IMR-90 (cell line): ENCODE measurements at regions not wholly inside any gene's neighbourhood (a gene's known extent, or its start where the extent isn't known, plus 50 kb on each side); places are given as distances from the start of the nearest gene placed in this dataset.

Experiments used
- ATAC-seq: fragments of 200-7000 bp; cut with Tn5 transposase; 2 replicates; pipeline ENCODE4 v1.9.1; 2020; ENCODE audit warnings: low read depth, mild to moderate bottlenecking, moderate library complexity
- BruUV-seq: library from RNA; stranded (reverse); fragments of 400-500 nt; replicated peaks from 2 replicates; lab custom pipeline; 2021; lab: Mats Ljungman, UMichigan
- CTCF ChIA-PET: fragments of 300-600 bp; formaldehyde crosslinking; extraction: SDS; loops from one replicate; lab custom pipeline; 2021; ENCODE audit warnings: antibody characterized with exemption; lab: Yijun Ruan, JAX
- POLR2A ChIA-PET: fragments of 300-600 bp; sonication (Branson Sonifier 250); formaldehyde crosslinking; loops from one replicate; lab custom pipeline; 2022; ENCODE audit warnings: antibody characterized with exemption; ENCODE audit not compliant: unreplicated experiment; lab: Charles Lee
- DNase-seq: peaks from one replicate; pipeline ENCODE4 v3.0.0; 2013
- H2AFZ ChIP-seq: replicated peaks from 2 replicates; pipeline ENCODE3; 2013; ENCODE audit warnings: low read length, mild to moderate bottlenecking; ENCODE audit not compliant: poor library complexity
- H2AK5ac ChIP-seq: 2 replicates; pipeline ENCODE4 v1.6.1; 2013; ENCODE audit warnings: low read depth, low read length, inconsistent platforms
- H2AK9ac ChIP-seq: replicated peaks from 2 replicates; pipeline ENCODE3; 2013; ENCODE audit warnings: mild to moderate bottlenecking, low read depth, low read length, moderate library complexity; ENCODE audit not compliant: poor library complexity
- H2BK120ac ChIP-seq: 2 replicates; pipeline ENCODE4 v1.6.1; 2013; ENCODE audit warnings: low read depth, low read length, inconsistent platforms
- H2BK15ac ChIP-seq: 3 replicates; pipeline ENCODE4 v1.6.1; 2013; ENCODE audit warnings: low read depth, low read length, inconsistent platforms
- H2BK20ac ChIP-seq: 2 replicates; pipeline ENCODE4 v1.6.1; 2013; ENCODE audit warnings: low read depth, mild to moderate bottlenecking, inconsistent platforms, low read length, moderate library complexity
- H2BK5ac ChIP-seq: 2 replicates; pipeline ENCODE4 v1.6.1; 2013; ENCODE audit warnings: mild to moderate bottlenecking, low read depth, low read length, inconsistent platforms; ENCODE audit not compliant: poor library complexity, severe bottlenecking
- H3K14ac ChIP-seq: replicated peaks from 2 replicates; pipeline ENCODE4 v1.6.1; 2013; ENCODE audit warnings: low read depth, low read length, inconsistent platforms
- H3K18ac ChIP-seq: 2 replicates; pipeline ENCODE4 v1.6.1; 2013; ENCODE audit warnings: low read depth, low read length, control low read depth
- H3K23ac ChIP-seq: 2 replicates; pipeline ENCODE4 v1.6.1; 2013; ENCODE audit warnings: low read depth, low read length, inconsistent platforms
- H3K27ac ChIP-seq: 2 replicates; pipeline ENCODE4 v1.5.1; 2013; ENCODE audit warnings: mild to moderate bottlenecking, control low read depth, low read length; ENCODE audit not compliant: insufficient read depth
- H3K27me3 ChIP-seq: 2 replicates; pipeline ENCODE4 v1.6.1; 2013; ENCODE audit warnings: low read length; ENCODE audit not compliant: control insufficient read depth, insufficient read depth
- H3K36me3 ChIP-seq: 2 replicates; pipeline ENCODE4 v1.6.1; 2013; ENCODE audit warnings: low read length, mixed read lengths; ENCODE audit not compliant: control insufficient read depth, insufficient read depth
- H3K4ac ChIP-seq: 2 replicates; pipeline ENCODE4 v1.6.1; 2013; ENCODE audit warnings: low read depth, low read length, inconsistent platforms
- H3K4me1 ChIP-seq: 2 replicates; pipeline ENCODE4 v1.6.1; 2013; ENCODE audit warnings: low read length, mixed read lengths; ENCODE audit not compliant: control insufficient read depth, insufficient read depth
- H3K4me2 ChIP-seq: 2 replicates; pipeline ENCODE4 v1.6.1; 2013; ENCODE audit warnings: low read depth, mild to moderate bottlenecking, control low read depth, low read length, moderate library complexity
- H3K4me3 ChIP-seq: 2 replicates; pipeline ENCODE4 v1.5.1; 2013; ENCODE audit warnings: low read depth, mild to moderate bottlenecking, control low read depth, low read length, moderate library complexity; ENCODE audit not compliant: insufficient read depth
- H3K56ac ChIP-seq: 2 replicates; pipeline ENCODE4 v1.6.1; 2013; ENCODE audit warnings: low read length, inconsistent platforms; ENCODE audit not compliant: insufficient read depth; ENCODE audit errors: extremely low read depth
- H3K79me1 ChIP-seq, 2 experiments: 2 replicates each; pipeline ENCODE4 v1.6.1; 2013; ENCODE audit warnings: low read length in 2 of 2, inconsistent platforms in 1 of 2, low read depth in 1 of 2
- H3K9ac ChIP-seq: 2 replicates; pipeline ENCODE4 v1.6.1; 2013; ENCODE audit warnings: low read depth, low read length, control low read depth
- H3K9me1 ChIP-seq: 2 replicates; pipeline ENCODE4 v1.6.1; 2013; ENCODE audit warnings: low read length, inconsistent platforms; ENCODE audit not compliant: insufficient read depth
- H3K9me3 ChIP-seq: 2 replicates; pipeline ENCODE4 v1.6.1; 2013; ENCODE audit warnings: low read length; ENCODE audit not compliant: control insufficient read depth, insufficient read depth
- H4K20me1 ChIP-seq: 2 replicates; pipeline ENCODE4 v1.6.1; 2013; ENCODE audit warnings: low read length, inconsistent platforms; ENCODE audit not compliant: insufficient read depth
- H4K5ac ChIP-seq: 2 replicates; pipeline ENCODE4 v1.6.1; 2013; ENCODE audit warnings: mild to moderate bottlenecking, low read depth, low read length, control low read depth
- H4K8ac ChIP-seq, 2 experiments: 2 replicates each; pipeline ENCODE4 v1.6.1; 2013; ENCODE audit warnings: low read depth in 2 of 2, low read length in 2 of 2, control low read depth in 1 of 2, inconsistent platforms in 1 of 2
- H4K91ac ChIP-seq: 2 replicates; pipeline ENCODE4 v1.6.1; 2013; ENCODE audit warnings: low read depth, low read length, inconsistent platforms; ENCODE audit not compliant: insufficient read depth
- RCOR1 ChIP-seq: IDR thresholded peaks from 2 replicates; pipeline ENCODE4 v1.6.1; 2012; ENCODE audit warnings: mild to moderate bottlenecking, low read length, improper control_type of control experiment; ENCODE audit not compliant: insufficient replicate concordance
- USF2 ChIP-seq: fragments of 150-350 bp; IDR thresholded peaks from 2 replicates; pipeline ENCODE4 v1.6.1; 2017; ENCODE audit warnings: mild to moderate bottlenecking, antibody characterized with exemption, low read length, low read depth
- WGBS, 2 experiments: methylation state at CpG; one replicate each; pipeline versions ENCODE4 v1.1.5 to v1.1.7; 2013; ENCODE audit warnings: missing lambda C conversion rate in 2 of 2; ENCODE audit not compliant: insufficient read length in 1 of 2; ENCODE audit errors: extremely low coverage in 2 of 2; 5-methylcytosine and 5-hydroxymethylcytosine counted together
- dilution Hi-C: fragments of 300-500 bp; cut with HindIII; formaldehyde crosslinking; loops from one replicate; pipeline ENCODE4 v1.14.3; 2018; ENCODE audit warnings: low sequenced_read_pairs; ENCODE audit not compliant: unreplicated experiment
- in situ Hi-C: fragments of 300-500 bp; cut with MboI; formaldehyde crosslinking; loops from 3 replicates; pipeline ENCODE4 v1.14.3; 2019; ENCODE audit warnings: low sequenced_read_pairs, inconsistent platforms, mixed read lengths
- intact Hi-C: fragments of 100-400 bp; cut with micrococcal nuclease; formaldehyde crosslinking; loops from 2 replicates; pipeline ENCODE4 v1.10.0; 2022

- H2AK9ac ChIP-seq, result no peak overlapping the region
- H2AFZ ChIP-seq, result no peak overlapping the region
- H3K9me1 ChIP-seq, result peaks cover 2% of the 10 kb centered on the region; the same call in 1 of the 2 replicates
- H3K4me1 ChIP-seq, result peaks cover 5% of the 10 kb centered on the region; the same call in 1 of the 2 replicates
- DNase-seq, result peak; percentile 24
- H3K14ac ChIP-seq, result peak overlapping the region; percentile 60; the same call in 1 of the 2 replicates
- in situ Hi-C loops (no loop called here), intact Hi-C loops (no loop called here), dilution Hi-C loops (no loop called here)
- peak overlapping the region; percentile 46; the same call in 1 of the 2 replicates for H3K4ac ChIP-seq
- no peaks in the 10 kb centered on the region for H4K20me1 ChIP-seq
- ATAC-seq, result no peak
- peak overlapping the region; percentile 57; the same call in 1 of the 2 replicates for H3K18ac ChIP-seq
- H3K36me3 ChIP-seq, result no peaks in the 10 kb centered on the region
- ChIA-PET CTCF (no interaction called here), POLR2A (no interaction called here)
- peak overlapping the region; percentile 69; the same call in 1 of the 3 replicates for H2BK15ac ChIP-seq
- no peak overlapping the region for H3K4me3 ChIP-seq
- H3K4me2 ChIP-seq, result no peak overlapping the region
- H3K56ac ChIP-seq, result no peak overlapping the region
- peak overlapping the region in 1 of 2 experiments; percentile 72; a peak in 1 of 4 replicates for H4K8ac ChIP-seq
- peak overlapping the region; percentile 36; the same call in 1 of the 2 replicates for H2AK5ac ChIP-seq
- H3K79me1 ChIP-seq, result no peaks in the 10 kb centered on the region
- H2BK5ac ChIP-seq, result peak overlapping the region; percentile 68
- no peak for TF ChIP-seq RCOR1
- TF ChIP-seq USF2, result no peak
- no peaks in the 10 kb centered on the region for H3K9me3 ChIP-seq
- H4K5ac ChIP-seq, result no peak overlapping the region
- H4K91ac ChIP-seq, result no peak overlapping the region
- WGBS, 2 experiments, result no CpG with 5 or more reads among the region's 1 CpG
- H2BK20ac ChIP-seq, result peak overlapping the region; percentile 57; the same call in 1 of the 2 replicates
- H3K9ac ChIP-seq, result no peak overlapping the region
- no peaks in the 10 kb centered on the region for H3K27me3 ChIP-seq
- H2BK120ac ChIP-seq, result peak overlapping the region; percentile 74; the same call in 1 of the 2 replicates
- BruUV-seq, result no TSS peak
- peak overlapping the region; percentile 17; the same call in 1 of the 2 replicates for H3K23ac ChIP-seq
- no peak overlapping the region for H3K27ac ChIP-seq
These were observed 530.2 kb downstream of the BCKDHB start for GRCh38 chr6:80636689-80637088.
